Liver (tissue), 3 donors: ENCODE measurements at regions not wholly inside any gene's neighbourhood (a gene's known extent, or its start where the extent isn't known, plus 50 kb on each side); places are given as distances from the start of the nearest gene placed in this dataset.
"Not testable (repeated sequence)": the region's sequence is repeated elsewhere in the genome, so short reads cannot be mapped to it uniquely, and the experiment has no call there.

Source experiments
- ATF3 ChIP-seq: IDR thresholded peaks from 2 replicates; pipeline ENCODE4 v1.6.1; 2016; ENCODE audit warnings: antibody characterized with exemption
- CTCF ChIP-seq: fragments of 150-350 bp; IDR thresholded peaks from 2 replicates; pipeline ENCODE4 v1.5.1; 2017; ENCODE audit warnings: improper control_type of control experiment, low read depth, low read length; ENCODE audit not compliant: missing input control
- GABPA ChIP-seq, 2 donors: IDR thresholded peaks in 1 of 2; conservative IDR thresholded peaks in 1 of 2; 2 replicates each; pipeline ENCODE4 v1.6.1; 2016; ENCODE audit warnings: antibody characterized with exemption in 2 of 2, mild to moderate bottlenecking in 1 of 2, moderate library complexity in 1 of 2
- HNF4A ChIP-seq, 2 donors: conservative IDR thresholded peaks; 2 replicates each; pipeline ENCODE4 v1.6.1; 2016; ENCODE audit warnings: antibody characterized with exemption in 2 of 2, mild to moderate bottlenecking in 2 of 2
- JUND ChIP-seq, 2 donors: IDR thresholded peaks; 2 replicates each; pipeline ENCODE4 v1.6.1; 2016; ENCODE audit warnings: antibody characterized with exemption in 2 of 2
- MAX ChIP-seq: IDR thresholded peaks from 2 replicates; pipeline ENCODE4 v1.6.1; 2016; ENCODE audit warnings: antibody characterized with exemption
- RAD21 ChIP-seq, 2 donors: IDR thresholded peaks; 2 replicates each; pipeline ENCODE4 v1.6.1; 2016; ENCODE audit warnings: antibody characterized with exemption in 2 of 2, mild to moderate bottlenecking in 2 of 2
- REST ChIP-seq: IDR thresholded peaks from 2 replicates; pipeline ENCODE4 v1.6.1; 2016; ENCODE audit warnings: antibody characterized with exemption, mild to moderate bottlenecking
- RXRA ChIP-seq, 2 donors: IDR thresholded peaks; 2 replicates each; pipeline ENCODE4 v1.6.1; 2017 to 2018; ENCODE audit warnings: antibody characterized with exemption in 2 of 2, mild to moderate bottlenecking in 1 of 2
- SP1 ChIP-seq: IDR thresholded peaks from 2 replicates; pipeline ENCODE4 v1.6.1; 2018; ENCODE audit warnings: antibody characterized with exemption, mild to moderate bottlenecking
- TAF1 ChIP-seq: conservative IDR thresholded peaks from 2 replicates; pipeline ENCODE4 v1.6.1; 2016; ENCODE audit warnings: antibody characterized with exemption, mild to moderate bottlenecking
- YY1 ChIP-seq: IDR thresholded peaks from 2 replicates; pipeline ENCODE4 v1.6.1; 2016; ENCODE audit warnings: antibody characterized with exemption, mild to moderate bottlenecking
- donor health status: healthy.
- donor health status: healthy.

GRCh38 chr1:72428276-72428675, 145.9 kb upstream of the NEGR1 start:
- TF ChIP-seq YY1; CTCF; GABPA (IDR thresholded peaks at IDR 0.05 in 1 of 2, conservative IDR thresholded peaks at IDR 0.05 in 1 of 2); TAF1; RAD21 (IDR thresholded peaks at IDR 0.05); REST; JUND (IDR thresholded peaks at IDR 0.05); ATF3; MAX; SP1; RXRA (IDR thresholded peaks at IDR 0.05); HNF4A (conservative IDR thresholded peaks at IDR 0.05): not testable (repeated sequence)
